ENCODE measurements at regions not wholly inside any gene's neighbourhood (a gene's known extent, or its start where the extent isn't known, plus 50 kb on each side); places are given as distances from the start of the nearest gene placed in this dataset.
A peak's percentile ranks its signal among the peaks of the same experiment; 100 is the strongest.

GRCh38 chr15:31510057-31510456, 183.4 kb downstream of the KLF13 start:
- DNase-seq: peak; percentile 18

- DNase-seq: no peak
Observed at GRCh38 chr15:31511707-31512310, 185.2 kb downstream of the KLF13 start.

GRCh38 chr15:31513178-31513577, 186.5 kb downstream of the KLF13 start:
- no peak for DNase-seq

GRCh38 chr15:31516440-31516839, 189.8 kb downstream of the KLF13 start:
- no peak for DNase-seq

- no peak for DNase-seq
Observed at GRCh38 chr15:31516874-31517273, 190.2 kb downstream of the KLF13 start.

GRCh38 chr15:31517711-31518110, 191.1 kb downstream of the KLF13 start:
- DNase-seq: no peak

- DNase-seq: no peak
Observed at GRCh38 chr15:31522028-31522427, 195.4 kb downstream of the KLF13 start.

- no peak for DNase-seq
Observed at GRCh38 chr15:31523027-31523654, 196.5 kb downstream of the KLF13 start.

GRCh38 chr15:31523655-31524049, 197.0 kb downstream of the KLF13 start:
- no peak for DNase-seq

GRCh38 chr15:31525185-31525695, 198.6 kb downstream of the KLF13 start:
- no peak for DNase-seq

GRCh38 chr15:31525988-31526665, 199.5 kb downstream of the KLF13 start:
- DNase-seq: no peak

- no peak for DNase-seq
Observed at GRCh38 chr15:31526916-31527690, 200.5 kb downstream of the KLF13 start.

- no peak for DNase-seq
Observed at GRCh38 chr15:31528846-31529245, 202.2 kb downstream of the KLF13 start.

- DNase-seq: no peak
Observed at GRCh38 chr15:31537770-31538592, 211.3 kb downstream of the KLF13 start.

- no peak for DNase-seq
Observed at GRCh38 chr15:31540633-31541032, 214.0 kb downstream of the KLF13 start.

- no peak for DNase-seq
Observed at GRCh38 chr15:31544361-31544760, 217.7 kb downstream of the KLF13 start.

- no peak for DNase-seq
Observed at GRCh38 chr15:31545257-31545656, 218.6 kb downstream of the KLF13 start.

GRCh38 chr15:31550211-31550977, 223.8 kb downstream of the KLF13 start:
- no peak for DNase-seq

GRCh38 chr15:31551323-31551722, 224.7 kb downstream of the KLF13 start:
- no peak for DNase-seq

GRCh38 chr15:31552482-31553099, 226.0 kb downstream of the KLF13 start:
- DNase-seq: no peak

Data from muscle of arm (tissue), 1 donor.